Mucosa of rectum (tissue), 2 donors: ENCODE measurements at regions not wholly inside any gene's neighbourhood (a gene's known extent, or its start where the extent isn't known, plus 50 kb on each side); places are given as distances from the start of the nearest gene placed in this dataset.

ENCODE experiments used
- H3K27ac ChIP-seq, 2 donors: one replicate each; pipeline ENCODE4 v1.7.0; 2013; ENCODE audit warnings: inconsistent platforms in 2 of 2, low read depth in 2 of 2, low read length in 2 of 2
- H3K27me3 ChIP-seq, 2 donors: one replicate each; pipeline ENCODE4 v1.7.0; 2013; ENCODE audit warnings: low read length in 2 of 2; ENCODE audit not compliant: control insufficient read depth in 2 of 2, insufficient read depth in 2 of 2
- H3K36me3 ChIP-seq, 2 donors: one replicate each; pipeline ENCODE4 v1.7.0; 2013; ENCODE audit warnings: low read length in 2 of 2; ENCODE audit not compliant: control insufficient read depth in 2 of 2, insufficient read depth in 2 of 2
- H3K4me1 ChIP-seq, 2 donors: one replicate each; pipeline ENCODE4 v1.7.0; 2013; ENCODE audit warnings: low read length in 2 of 2, mild to moderate bottlenecking in 1 of 2; ENCODE audit not compliant: control insufficient read depth in 2 of 2, insufficient read depth in 2 of 2
- H3K4me3 ChIP-seq, 2 donors: one replicate each; pipeline ENCODE4 v1.7.0; 2013; ENCODE audit warnings: low read length in 2 of 2
- H3K9ac ChIP-seq, 2 donors: one replicate each; pipeline ENCODE4 v1.7.0; 2013; ENCODE audit warnings: low read length in 2 of 2, low read depth in 1 of 2, mild to moderate bottlenecking in 1 of 2
- H3K9me3 ChIP-seq, 2 donors: one replicate each; pipeline ENCODE4 v1.7.0; 2013; ENCODE audit warnings: low read length in 2 of 2; ENCODE audit not compliant: control insufficient read depth in 2 of 2
- donor health status: healthy.
- donor health status: Normal muscosa, but diverticular disease.

DNA sequence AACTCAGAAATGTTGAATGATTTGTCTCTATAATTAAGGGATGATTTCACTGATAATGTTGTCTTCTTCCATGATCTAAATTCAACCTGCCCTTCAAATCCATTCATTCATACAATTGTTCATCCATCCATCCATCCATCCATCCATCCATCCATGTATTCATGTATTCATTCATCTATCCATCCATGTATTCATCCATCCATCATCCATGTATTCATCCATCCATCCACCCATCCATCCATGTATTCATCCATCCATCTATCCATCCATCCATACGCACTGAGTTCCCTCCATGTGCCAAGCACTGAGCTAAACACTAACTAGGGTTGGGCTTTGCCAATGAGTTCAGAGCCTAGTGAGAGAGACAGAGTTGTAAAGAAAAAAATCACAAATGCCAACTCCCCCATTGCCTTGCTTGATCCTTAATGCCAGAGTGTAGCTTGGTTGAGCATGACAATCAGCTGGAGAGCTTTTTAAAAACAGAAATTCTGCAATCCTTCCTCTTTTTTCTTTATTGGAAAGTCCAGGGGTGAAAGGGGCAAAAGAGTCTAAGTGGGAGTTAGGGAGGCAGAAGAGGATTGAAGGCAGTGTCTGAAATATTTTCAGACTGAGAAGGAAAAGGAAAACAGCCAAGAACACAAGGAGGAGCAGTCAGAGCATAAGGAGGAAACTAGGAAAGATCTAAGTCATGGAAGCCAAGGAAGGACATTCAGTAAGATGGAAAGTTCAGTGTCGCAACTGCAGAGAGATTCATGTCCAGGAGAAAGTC lies 92.4 kb upstream of the ERG start:
- Histone ChIP-seq H3K4me3 (no peak overlapping the region), H3K9me3 (no peaks in the 10 kb centered on the region), H3K27ac (no peak overlapping the region), H3K36me3 (no peaks in the 10 kb centered on the region), H3K4me1 (no peaks in the 10 kb centered on the region), H3K9ac (no peak overlapping the region), H3K27me3 (peaks cover 0 to 5% of the 10 kb centered on the region in 2 donors)

DNA sequence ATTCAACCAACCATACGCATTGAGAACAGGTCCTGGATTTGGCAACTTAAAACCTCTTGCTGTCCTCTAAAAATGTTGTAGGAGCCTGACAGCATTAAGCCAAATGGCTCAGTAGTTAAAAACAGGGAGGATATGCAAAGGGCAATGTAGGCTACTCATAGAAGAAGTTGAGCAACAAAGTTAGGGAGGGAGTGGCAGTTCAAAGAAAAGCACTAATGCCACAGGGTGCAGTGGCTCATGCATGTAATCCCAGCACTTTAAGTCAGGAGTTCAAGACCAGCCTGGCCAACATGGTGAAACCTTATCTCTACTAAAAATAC lies 92.9 kb upstream of the ERG start:
- no peak overlapping the region for H3K27ac ChIP-seq
- H3K4me3 ChIP-seq = no peak overlapping the region

DNA sequence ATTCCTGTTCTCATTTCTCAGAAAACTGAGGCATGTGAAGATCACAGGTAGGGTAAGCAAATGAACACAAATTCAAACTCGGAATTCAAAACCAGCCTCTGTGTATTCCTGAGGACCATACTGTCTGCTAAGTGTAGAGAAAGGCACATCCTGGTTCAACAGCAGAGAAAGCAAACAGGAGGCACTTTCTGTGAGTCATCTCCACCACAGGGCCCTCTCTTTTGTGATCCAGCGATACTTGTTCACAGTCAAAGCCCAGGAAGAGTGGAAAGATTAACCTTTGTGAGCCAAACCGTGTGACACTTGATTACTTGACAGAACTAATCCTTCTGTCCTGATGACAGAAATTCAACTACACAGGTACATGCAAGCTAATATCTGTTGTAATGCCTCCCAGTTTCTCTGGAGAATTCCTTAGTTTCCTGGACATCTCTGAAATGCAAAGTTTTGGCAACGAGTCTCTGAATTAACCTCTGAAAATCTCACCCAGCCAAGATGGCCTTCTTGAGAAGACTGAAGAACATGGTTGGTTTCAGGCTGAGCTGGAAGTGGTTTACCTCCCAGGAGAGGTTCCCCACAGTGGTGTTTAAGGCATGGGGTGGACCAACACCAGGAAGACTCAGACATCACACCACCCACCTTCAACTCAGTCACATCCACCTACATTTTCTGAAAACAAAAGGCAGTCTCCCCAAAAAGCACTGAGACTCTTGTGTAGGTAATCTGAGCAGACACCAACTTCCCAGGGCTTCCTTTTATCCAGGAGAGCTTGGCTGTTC lies 98.2 kb upstream of the ERG start:
- H3K27me3 ChIP-seq = peaks cover 0 to 9% of the 10 kb centered on the region in 2 donors

More for the DNA sequence above, 92.9 kb upstream of the ERG start:
- Histone ChIP-seq H3K4me1 (no peaks in the 10 kb centered on the region), H3K27me3 (peaks cover 0 to 5% of the 10 kb centered on the region in 2 donors), H3K9me3 (no peaks in the 10 kb centered on the region), H3K36me3 (no peaks in the 10 kb centered on the region), H3K9ac (no peak overlapping the region)

DNA sequence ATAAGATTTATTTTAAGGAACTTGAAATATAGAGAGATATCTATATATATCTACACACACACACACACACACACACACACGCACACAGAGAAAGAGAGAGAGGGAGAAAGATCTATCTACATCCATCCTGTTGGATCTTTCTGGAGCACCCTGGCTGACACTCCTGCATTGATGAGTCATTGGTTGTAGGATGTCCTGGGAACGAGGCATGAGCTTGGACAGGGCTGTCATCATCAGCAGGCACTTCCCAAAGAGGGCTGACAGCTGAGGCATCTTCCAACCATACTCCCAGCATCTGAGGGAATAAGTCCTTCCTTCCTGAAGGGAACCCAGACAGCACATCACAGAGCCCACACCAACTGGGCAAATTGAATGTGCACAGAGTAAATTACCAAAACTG lies 99.1 kb upstream of the ERG start:
- peaks cover 0 to 6% of the 10 kb centered on the region in 2 donors for H3K27me3 ChIP-seq
- no peak overlapping the region for H3K9ac ChIP-seq
- H3K4me3 ChIP-seq = no peak overlapping the region
- no peak overlapping the region for H3K27ac ChIP-seq
- H3K9me3 ChIP-seq = no peaks in the 10 kb centered on the region
- H3K4me1 ChIP-seq = no peaks in the 10 kb centered on the region
- H3K36me3 ChIP-seq = no peaks in the 10 kb centered on the region

More for the DNA sequence above, 98.2 kb upstream of the ERG start:
- no peak overlapping the region for H3K27ac ChIP-seq
- no peaks in the 10 kb centered on the region for H3K9me3 ChIP-seq
- no peak overlapping the region for H3K9ac ChIP-seq
- no peaks in the 10 kb centered on the region for H3K36me3 ChIP-seq
- no peaks in the 10 kb centered on the region for H3K4me1 ChIP-seq
- H3K4me3 ChIP-seq = no peak overlapping the region

DNA sequence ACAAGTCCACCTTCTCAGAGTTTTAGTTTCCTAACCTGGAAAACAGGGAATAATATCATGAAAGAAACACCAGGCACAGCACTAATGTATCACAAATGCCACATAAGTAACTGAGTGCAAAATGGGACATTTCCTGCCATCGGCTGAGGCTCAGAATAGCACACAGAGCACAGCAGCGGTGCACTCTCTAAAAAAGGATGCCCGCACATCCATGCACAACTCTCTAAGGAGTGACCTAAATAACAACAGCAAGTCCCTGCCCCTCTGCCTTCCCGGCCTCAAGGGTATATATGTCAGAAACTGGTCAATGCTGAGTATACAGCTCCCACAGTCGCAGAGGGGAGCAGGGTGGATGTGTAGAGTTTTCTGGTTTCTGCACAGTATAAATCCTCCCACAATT lies 100.1 kb upstream of the ERG start:
- no peak overlapping the region for H3K27ac ChIP-seq
- no peak overlapping the region for H3K9ac ChIP-seq
- H3K4me1 ChIP-seq = no peaks in the 10 kb centered on the region
- H3K4me3 ChIP-seq = no peak overlapping the region
- no peaks in the 10 kb centered on the region for H3K9me3 ChIP-seq
- H3K27me3 ChIP-seq = peaks cover 0 to 6% of the 10 kb centered on the region in 2 donors
- no peaks in the 10 kb centered on the region for H3K36me3 ChIP-seq

DNA sequence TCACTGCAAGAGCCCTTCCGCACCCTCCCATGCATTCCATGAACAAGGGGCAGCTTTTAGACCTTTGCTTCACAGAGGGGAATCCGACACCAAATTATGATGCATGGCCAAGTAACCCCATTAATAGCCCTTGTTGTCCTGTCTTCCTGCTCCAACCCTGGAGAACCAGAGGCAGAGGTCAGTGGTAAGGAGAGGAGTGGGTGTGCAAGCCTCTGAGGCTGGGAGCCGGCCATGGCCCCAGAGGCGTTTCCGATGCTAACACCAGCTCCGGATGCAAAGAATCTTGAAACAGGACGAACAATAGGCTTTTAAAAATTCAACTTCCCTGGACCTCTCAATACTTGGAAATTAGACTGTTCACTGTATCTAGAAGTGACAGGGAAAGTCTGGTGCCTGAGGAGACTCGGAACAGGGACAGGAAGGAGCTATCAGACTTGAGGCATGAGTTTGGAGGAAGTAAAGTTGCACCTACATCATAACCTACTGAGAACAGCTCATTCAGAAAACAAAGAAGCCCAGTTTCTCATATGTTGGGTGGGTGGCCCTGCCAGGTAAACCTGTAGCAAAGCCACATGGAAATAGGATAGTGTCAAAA lies 101.2 kb upstream of the ERG start:
- Histone ChIP-seq H3K9ac (no peak overlapping the region), H3K4me3 (no peak overlapping the region), H3K27ac (no peak overlapping the region), H3K27me3 (peaks cover 0 to 6% of the 10 kb centered on the region in 2 donors), H3K9me3 (no peaks in the 10 kb centered on the region), H3K4me1 (no peaks in the 10 kb centered on the region), H3K36me3 (no peaks in the 10 kb centered on the region)

DNA sequence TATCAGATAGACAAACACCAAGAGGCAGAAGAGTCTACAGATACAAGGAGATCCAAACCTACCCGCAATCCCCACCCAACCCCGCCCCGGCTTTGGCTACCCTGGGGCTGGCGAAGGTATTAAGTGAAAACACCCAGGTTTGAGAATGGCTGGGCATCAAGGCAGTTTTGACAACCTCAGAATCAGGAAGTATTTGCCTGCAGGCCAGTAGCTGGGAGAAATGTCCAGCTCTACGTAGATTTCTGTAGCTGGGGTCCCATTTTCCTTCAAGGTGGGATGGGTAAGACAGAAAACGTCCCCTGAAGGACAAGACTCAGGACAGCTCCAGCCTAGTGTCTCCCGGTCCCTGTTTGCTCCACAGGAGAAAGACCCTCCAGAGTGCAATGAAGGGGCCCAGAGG lies 101.8 kb upstream of the ERG start:
- H3K4me3 ChIP-seq = no peak overlapping the region
- H3K27ac ChIP-seq = no peak overlapping the region
- peaks cover 0 to 6% of the 10 kb centered on the region in 2 donors for H3K27me3 ChIP-seq
- no peaks in the 10 kb centered on the region for H3K36me3 ChIP-seq
- H3K4me1 ChIP-seq = no peaks in the 10 kb centered on the region
- H3K9ac ChIP-seq = no peak overlapping the region
- no peaks in the 10 kb centered on the region for H3K9me3 ChIP-seq

DNA sequence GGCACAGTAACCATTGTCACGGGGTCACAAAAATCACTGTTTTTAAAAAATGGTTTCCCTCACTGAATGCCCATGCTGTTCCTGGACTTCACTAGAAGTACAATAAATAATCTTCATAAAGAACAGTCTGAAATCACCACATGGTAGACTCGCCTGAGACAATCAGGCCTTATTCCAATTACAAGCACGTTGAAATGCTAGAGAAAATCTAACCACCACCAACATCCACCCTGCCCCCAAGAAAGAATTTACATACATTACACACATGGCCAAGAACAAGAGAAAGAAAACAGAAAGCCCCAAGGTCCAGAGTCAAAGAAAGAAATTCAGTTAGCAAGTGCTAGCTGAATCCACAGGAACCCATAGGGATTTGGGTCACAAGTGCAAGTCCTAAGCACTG lies 107.0 kb upstream of the ERG start:
- H3K36me3 ChIP-seq = no peaks in the 10 kb centered on the region
- H3K9me3 ChIP-seq = no peaks in the 10 kb centered on the region
- H3K27me3 ChIP-seq = peaks cover 0 to 2% of the 10 kb centered on the region in 2 donors
- no peak overlapping the region for H3K4me3 ChIP-seq
- no peak overlapping the region for H3K9ac ChIP-seq
- no peak overlapping the region for H3K27ac ChIP-seq
- H3K4me1 ChIP-seq = no peaks in the 10 kb centered on the region

DNA sequence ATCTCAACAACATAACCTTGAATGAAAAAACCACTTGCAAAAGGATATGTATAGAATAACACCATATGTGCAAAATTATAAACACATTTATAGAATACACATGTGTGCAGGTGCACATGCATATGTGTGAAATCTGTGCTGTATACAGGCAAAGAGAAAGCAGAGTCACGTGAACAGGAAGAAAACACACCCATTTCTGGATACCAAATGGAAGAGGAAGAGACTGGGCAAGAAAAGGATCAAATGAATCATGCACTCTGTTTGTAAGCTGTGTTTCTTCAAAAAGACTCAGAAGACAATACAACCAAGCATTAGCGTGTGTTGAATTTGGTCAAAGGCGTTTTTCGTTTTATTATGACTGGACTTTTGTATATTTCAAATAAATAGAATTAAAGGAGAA lies 111.3 kb upstream of the ERG start:
- H3K4me3 ChIP-seq = no peak overlapping the region

DNA sequence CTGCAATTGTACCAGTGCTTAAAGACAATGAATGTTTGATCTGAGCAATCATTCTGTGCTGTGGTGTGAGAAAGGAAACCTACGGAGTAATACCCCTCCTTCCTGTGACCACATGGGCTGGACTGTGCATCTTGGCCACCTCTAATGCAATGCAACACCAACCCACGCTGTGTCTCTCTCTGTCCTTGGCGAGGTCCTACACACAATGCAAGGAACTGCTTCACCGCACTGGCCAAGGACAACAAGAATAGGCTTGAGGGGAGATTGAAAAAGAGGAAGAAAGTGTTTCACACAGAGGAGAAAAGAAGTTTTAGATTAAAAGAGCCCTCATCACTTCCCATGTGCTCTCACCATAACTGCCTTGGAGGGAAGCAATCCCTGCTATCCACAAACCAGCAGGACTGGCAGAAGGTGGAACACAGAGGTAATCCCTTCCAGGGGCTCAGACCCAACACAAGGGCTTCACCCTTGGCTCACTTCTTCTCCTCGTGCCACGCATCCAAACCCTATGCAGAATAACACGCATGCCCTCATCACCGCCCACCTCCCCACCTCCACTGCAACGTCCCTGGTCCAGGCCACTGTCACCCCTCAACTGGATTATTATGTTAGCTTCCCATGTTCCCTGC lies 112.5 kb upstream of the ERG start:
- Histone ChIP-seq H3K9me3 (no peaks in the 10 kb centered on the region), H3K27ac (no peak overlapping the region), H3K36me3 (no peaks in the 10 kb centered on the region), H3K27me3 (no peaks in the 10 kb centered on the region), H3K9ac (no peak overlapping the region), H3K4me1 (no peaks in the 10 kb centered on the region), H3K4me3 (no peak overlapping the region)

More for the DNA sequence above, 111.3 kb upstream of the ERG start:
- H3K9me3 ChIP-seq = no peaks in the 10 kb centered on the region
- H3K9ac ChIP-seq = no peak overlapping the region
- no peak overlapping the region for H3K27ac ChIP-seq
- no peaks in the 10 kb centered on the region for H3K36me3 ChIP-seq
- H3K27me3 ChIP-seq = no peaks in the 10 kb centered on the region
- no peaks in the 10 kb centered on the region for H3K4me1 ChIP-seq
